Esophagus muscularis mucosa (tissue), 4 donors: ENCODE measurements at regions not wholly inside any gene's neighbourhood (a gene's known extent, or its start where the extent isn't known, plus 50 kb on each side); places are given as distances from the start of the nearest gene placed in this dataset.

Source experiments
- EP300 ChIP-seq: sonication (generic); formaldehyde crosslinking; IDR thresholded peaks from one replicate; pipeline ENCODE4 v1.6.1; 2017; ENCODE audit warnings: antibody characterized with exemption
- POLR2A ChIP-seq: fragments of 450-650 bp; IDR thresholded peaks from one replicate; pipeline ENCODE4 v1.6.1; 2017; ENCODE audit warnings: antibody characterized with exemption, moderate library complexity, mild to moderate bottlenecking, low read depth
- POLR2AphosphoS5 ChIP-seq, 2 donors: sonication (generic); formaldehyde crosslinking; IDR thresholded peaks; one replicate each; pipeline ENCODE4 v1.6.1; 2017; ENCODE audit warnings: antibody characterized with exemption in 2 of 2
- TF ChIP-seq, protein P1 (sequence below), 3 experiments: fragments of 200-600 bp in 2 of 3; fragments of 450-650 bp in 1 of 3; sonication (generic) in 2 of 3; IDR thresholded peaks; one replicate each; pipeline ENCODE4 v1.5.1; 2017 to 2019; ENCODE audit warnings: antibody characterized with exemption in 3 of 3, mild to moderate bottlenecking in 2 of 3, moderate library complexity in 1 of 3

DNA sequence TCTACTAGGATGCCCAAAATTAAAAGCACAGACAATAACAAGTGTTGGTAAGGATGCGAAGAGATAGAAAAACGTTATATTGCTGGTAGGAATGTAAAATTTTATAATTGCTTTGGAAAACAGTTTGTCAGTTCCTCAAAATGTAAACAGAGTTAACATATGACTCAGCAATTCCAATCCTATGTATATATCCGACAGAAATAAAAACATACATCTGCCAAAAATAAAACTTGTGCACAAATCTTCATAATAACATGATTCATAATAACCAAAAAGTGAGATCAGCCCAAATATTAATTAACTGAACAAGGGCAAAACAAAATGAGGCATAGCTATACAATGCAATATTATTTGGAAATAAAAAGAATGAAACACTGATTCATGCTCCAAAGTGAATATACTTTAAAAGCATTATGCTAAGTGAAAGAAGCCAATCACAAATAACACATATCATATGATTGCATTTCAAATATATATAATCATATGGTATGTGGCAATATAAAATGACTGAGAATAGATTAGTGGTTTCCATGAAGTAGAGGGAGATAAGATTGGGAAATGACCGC lies 609.3 kb downstream of the IGSF11 start:
- TF ChIP-seq POLR2A (no peak), EP300 (no peak), POLR2AphosphoS5 (IDR thresholded peaks at IDR 0.05) (no peak)
- TF ChIP-seq, protein P1, sequence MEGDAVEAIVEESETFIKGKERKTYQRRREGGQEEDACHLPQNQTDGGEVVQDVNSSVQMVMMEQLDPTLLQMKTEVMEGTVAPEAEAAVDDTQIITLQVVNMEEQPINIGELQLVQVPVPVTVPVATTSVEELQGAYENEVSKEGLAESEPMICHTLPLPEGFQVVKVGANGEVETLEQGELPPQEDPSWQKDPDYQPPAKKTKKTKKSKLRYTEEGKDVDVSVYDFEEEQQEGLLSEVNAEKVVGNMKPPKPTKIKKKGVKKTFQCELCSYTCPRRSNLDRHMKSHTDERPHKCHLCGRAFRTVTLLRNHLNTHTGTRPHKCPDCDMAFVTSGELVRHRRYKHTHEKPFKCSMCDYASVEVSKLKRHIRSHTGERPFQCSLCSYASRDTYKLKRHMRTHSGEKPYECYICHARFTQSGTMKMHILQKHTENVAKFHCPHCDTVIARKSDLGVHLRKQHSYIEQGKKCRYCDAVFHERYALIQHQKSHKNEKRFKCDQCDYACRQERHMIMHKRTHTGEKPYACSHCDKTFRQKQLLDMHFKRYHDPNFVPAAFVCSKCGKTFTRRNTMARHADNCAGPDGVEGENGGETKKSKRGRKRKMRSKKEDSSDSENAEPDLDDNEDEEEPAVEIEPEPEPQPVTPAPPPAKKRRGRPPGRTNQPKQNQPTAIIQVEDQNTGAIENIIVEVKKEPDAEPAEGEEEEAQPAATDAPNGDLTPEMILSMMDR (IDR thresholded peaks at IDR 0.05) = no peak
